ENCODE measurements at regions not wholly inside any gene's neighbourhood (a gene's known extent, or its start where the extent isn't known, plus 50 kb on each side); places are given as distances from the start of the nearest gene placed in this dataset.

DNA sequence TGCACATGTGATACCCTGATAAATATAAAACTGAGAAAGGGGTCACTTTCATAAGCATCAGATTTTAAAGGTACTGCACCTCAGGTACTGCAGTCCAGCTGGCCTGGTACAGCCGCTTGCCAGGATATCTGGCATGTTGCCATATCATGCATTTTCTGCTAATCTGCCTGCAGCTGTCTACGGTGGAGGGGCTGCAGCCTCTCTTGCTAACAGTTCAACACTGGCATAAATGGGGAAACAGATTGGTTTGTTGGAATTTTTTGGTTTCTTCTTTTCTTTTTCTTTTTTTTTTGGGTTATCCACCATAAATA lies 71.5 kb downstream of the MIS18A start:
- 23% methylated on average over 2 of the region's 2 CpGs for WGBS (ENCODE audit: low lambda C conversion rate)
- no peak for DNase-seq (ENCODE audit: low spot score)
- Histone ChIP-seq H3K4me2 (ENCODE audit: low read depth, low read length) (no peak overlapping the region), H3K4me3 (replicated peaks in 1 of 3; ENCODE audit: insufficient read depth in 1 of 3, low read depth in 2 of 3, low read length in 3 of 3) (no peak overlapping the region), H3K79me2 (ENCODE audit: insufficient read depth, low read length) (no peaks in the 10 kb centered on the region), H3K9ac (ENCODE audit: insufficient read depth, low read depth, low read length) (no peak overlapping the region), H3K27ac (ENCODE audit: extremely low read length, insufficient read depth, low read length) (no peak overlapping the region), H4K20me1 (ENCODE audit: insufficient read depth, low read length) (no peaks in the 10 kb centered on the region), H3K4me1 (ENCODE audit: insufficient read depth, low read length) (no peaks in the 10 kb centered on the region), H3K9me3 (ENCODE audit: low read length) (no peaks in the 10 kb centered on the region), H2AFZ (ENCODE audit: low read length) (no peak overlapping the region), H3K27me3 (ENCODE audit: control insufficient read depth in 1 of 2, insufficient read depth in 2 of 2, low read length in 2 of 2) (no peaks in the 10 kb centered on the region; a peak in 1 of 5 replicates), H3K36me3 (replicated peaks in 1 of 2; ENCODE audit: control insufficient read depth in 1 of 2, insufficient read depth in 2 of 2, low read length in 2 of 2) (no peaks in the 10 kb centered on the region)
- intact Hi-C loops (cut with micrococcal nuclease; ENCODE audit: unreplicated experiment) = loop anchor here (2.0 kb wide), 1 partner anchor 65 kb away; no protein-coding TSS in a partner anchor
- in situ Hi-C loops (cut with HindIII; ENCODE audit: extremely low pct_ligation_motif_present, low pct_unique_long_range_greater_than_20kb) = no loop called here
- TF ChIP-seq, protein P1, sequence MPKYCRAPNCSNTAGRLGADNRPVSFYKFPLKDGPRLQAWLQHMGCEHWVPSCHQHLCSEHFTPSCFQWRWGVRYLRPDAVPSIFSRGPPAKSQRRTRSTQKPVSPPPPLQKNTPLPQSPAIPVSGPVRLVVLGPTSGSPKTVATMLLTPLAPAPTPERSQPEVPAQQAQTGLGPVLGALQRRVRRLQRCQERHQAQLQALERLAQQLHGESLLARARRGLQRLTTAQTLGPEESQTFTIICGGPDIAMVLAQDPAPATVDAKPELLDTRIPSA (CRISPR knock-in tag; IDR thresholded peaks at IDR 0.05; ENCODE audit: borderline replicate concordance) = no peak
- TF ChIP-seq ZNF547 (CRISPR knock-in tag; IDR thresholded peaks at IDR 0.05) (no peak), ZMAT3 (CRISPR knock-in tag; conservative IDR thresholded peaks at IDR 0.05) (no peak), TBL1XR1 (IDR thresholded peaks at IDR 0.05; ENCODE audit: borderline replicate concordance, low read length, partially characterized antibody) (no peak), KLF13 (CRISPR knock-in tag; IDR thresholded peaks at IDR 0.05) (no peak), NFE2 (CRISPR knock-in tag; IDR thresholded peaks at IDR 0.05) (no peak), ZNF329 (CRISPR knock-in tag; IDR thresholded peaks at IDR 0.05; ENCODE audit: low read depth) (no peak), NBN (conservative IDR thresholded peaks at IDR 0.05) (no peak), KMT2A (CRISPR knock-in tag; IDR thresholded peaks at IDR 0.05) (no peak), ZBTB7B (CRISPR knock-in tag; IDR thresholded peaks at IDR 0.05) (no peak)
- TF ChIP-seq, protein P2, sequence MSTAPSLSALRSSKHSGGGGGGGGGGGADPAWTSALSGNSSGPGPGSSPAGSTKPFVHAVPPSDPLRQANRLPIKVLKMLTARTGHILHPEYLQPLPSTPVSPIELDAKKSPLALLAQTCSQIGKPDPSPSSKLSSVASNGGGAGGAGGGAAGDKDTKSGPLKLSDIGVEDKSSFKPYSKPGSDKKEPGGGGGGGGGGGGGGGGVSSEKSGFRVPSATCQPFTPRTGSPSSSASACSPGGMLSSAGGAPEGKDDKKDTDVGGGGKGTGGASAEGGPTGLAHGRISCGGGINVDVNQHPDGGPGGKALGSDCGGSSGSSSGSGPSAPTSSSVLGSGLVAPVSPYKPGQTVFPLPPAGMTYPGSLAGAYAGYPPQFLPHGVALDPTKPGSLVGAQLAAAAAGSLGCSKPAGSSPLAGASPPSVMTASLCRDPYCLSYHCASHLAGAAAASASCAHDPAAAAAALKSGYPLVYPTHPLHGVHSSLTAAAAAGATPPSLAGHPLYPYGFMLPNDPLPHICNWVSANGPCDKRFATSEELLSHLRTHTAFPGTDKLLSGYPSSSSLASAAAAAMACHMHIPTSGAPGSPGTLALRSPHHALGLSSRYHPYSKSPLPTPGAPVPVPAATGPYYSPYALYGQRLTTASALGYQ (CRISPR knock-in tag; IDR thresholded peaks at IDR 0.05) = no peak
- TF ChIP-seq, protein P3, sequence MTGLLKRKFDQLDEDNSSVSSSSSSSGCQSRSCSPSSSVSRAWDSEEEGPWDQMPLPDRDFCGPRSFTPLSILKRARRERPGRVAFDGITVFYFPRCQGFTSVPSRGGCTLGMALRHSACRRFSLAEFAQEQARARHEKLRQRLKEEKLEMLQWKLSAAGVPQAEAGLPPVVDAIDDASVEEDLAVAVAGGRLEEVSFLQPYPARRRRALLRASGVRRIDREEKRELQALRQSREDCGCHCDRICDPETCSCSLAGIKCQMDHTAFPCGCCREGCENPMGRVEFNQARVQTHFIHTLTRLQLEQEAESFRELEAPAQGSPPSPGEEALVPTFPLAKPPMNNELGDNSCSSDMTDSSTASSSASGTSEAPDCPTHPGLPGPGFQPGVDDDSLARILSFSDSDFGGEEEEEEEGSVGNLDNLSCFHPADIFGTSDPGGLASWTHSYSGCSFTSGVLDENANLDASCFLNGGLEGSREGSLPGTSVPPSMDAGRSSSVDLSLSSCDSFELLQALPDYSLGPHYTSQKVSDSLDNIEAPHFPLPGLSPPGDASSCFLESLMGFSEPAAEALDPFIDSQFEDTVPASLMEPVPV (CRISPR knock-in tag; IDR thresholded peaks at IDR 0.05) = no peak
- ATAC-seq = no peak
- no TSS peak for BruUV-seq (replicated peaks)
- ChIA-PET CTCF (ENCODE audit: low intra/inter-chr PET ratio, low total read pairs) (no interaction called here), POLR2A (no interaction called here)
- no peak for FAIRE-seq
